ENCODE measurements at regions not wholly inside any gene's neighbourhood (a gene's known extent, or its start where the extent isn't known, plus 50 kb on each side); places are given as distances from the start of the nearest gene placed in this dataset.
"Not testable (repeated sequence)": the region's sequence is repeated elsewhere in the genome, so short reads cannot be mapped to it uniquely, and the experiment has no call there.

- H3K4me3 ChIP-seq (ENCODE audit: low read depth, low read length), result no peak overlapping the region
Measured at GRCh38 chr18:55763805-55764204, 175.8 kb upstream of the TCF4 start.

GRCh38 chr18:55763298-55763697 lies 175.3 kb upstream of the TCF4 start:
- H3K4me3 ChIP-seq (ENCODE audit: low read depth, low read length), result no peak overlapping the region

DNA sequence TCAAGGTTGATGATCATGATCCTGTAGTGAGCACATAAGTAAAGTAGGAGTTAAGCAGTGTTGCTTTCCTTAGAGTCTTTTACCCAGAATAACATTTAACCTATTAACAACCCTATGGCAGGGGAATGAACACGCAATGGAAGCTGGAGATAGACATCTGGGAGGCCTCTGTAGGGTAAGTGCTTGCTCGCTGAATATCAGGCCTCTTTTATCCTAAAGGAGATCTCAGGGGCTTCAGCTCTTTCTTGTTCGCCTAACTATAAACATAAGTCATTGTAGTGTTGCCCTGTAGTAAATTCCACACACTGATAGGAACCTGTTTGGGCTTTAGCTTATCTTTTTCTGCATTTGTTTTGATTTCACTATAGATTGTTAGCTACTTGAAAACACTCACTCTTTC lies 174.4 kb upstream of the TCF4 start:
- H3K4me3 ChIP-seq (ENCODE audit: low read depth, low read length), result no peak overlapping the region

DNA sequence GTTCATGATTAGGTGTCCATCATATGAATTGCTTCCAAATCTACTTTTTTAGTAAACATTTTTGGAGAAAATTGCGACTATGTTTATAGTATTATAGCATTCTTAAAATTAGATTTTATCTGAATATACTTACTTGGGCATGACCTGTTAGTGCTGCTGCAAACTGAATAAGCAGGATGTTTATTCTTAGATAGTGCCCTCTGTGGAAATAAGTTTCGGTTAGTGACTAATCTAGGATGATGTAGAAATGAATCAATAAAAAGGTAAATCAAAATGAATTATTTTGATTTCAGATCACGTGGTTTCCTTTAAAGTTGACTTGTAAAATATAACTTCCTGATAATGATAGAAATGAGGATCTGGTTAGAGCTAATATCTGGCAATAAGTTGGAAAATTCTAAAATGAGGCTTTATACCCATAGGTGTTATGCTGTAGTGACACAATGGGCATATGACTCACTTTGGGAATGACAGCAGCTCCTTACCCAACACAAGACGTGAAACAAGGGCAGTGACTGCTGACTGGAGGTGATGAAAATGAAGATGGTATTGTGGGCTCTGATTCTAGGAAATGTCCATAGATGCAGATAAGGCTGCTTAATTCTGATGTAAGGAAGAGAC lies 165.8 kb upstream of the TCF4 start:
- H3K4me3 ChIP-seq (ENCODE audit: low read depth, low read length), result no peak overlapping the region

- no peak overlapping the region for H3K4me3 ChIP-seq (ENCODE audit: low read depth, low read length)
Measured at GRCh38 chr18:55751476-55751875, 163.5 kb upstream of the TCF4 start.

DNA sequence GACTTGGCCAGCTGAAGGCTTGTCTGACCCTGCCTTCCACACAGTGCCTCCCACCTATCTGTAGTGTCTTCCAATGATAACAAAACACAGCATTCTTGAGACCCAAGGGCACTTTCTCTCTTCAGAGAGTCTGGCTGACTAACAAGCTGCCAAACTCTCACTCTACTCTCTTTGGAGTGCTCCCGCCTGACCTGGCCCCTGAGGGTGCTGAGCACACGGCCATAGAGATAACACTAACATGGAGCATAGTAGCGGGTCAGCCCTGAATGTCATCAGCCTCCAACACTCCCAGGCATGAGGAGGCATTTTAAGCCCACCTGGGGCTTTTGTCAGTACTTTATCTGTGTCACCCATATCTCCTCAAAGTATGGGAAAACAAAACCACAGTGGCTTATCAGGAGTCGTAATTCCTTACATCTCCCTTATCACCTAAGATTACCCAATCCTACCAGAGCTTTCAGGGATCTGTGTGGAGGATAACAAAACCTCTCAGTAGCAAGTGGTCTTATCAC lies 160.3 kb upstream of the TCF4 start:
- no peak overlapping the region for H3K4me3 ChIP-seq (ENCODE audit: low read depth, low read length)

- H3K4me3 ChIP-seq (ENCODE audit: low read depth, low read length), result no peak overlapping the region
Measured at GRCh38 chr18:55744206-55744605, 156.2 kb upstream of the TCF4 start.

- H3K4me3 ChIP-seq (ENCODE audit: low read depth, low read length), result no peak overlapping the region
Measured at GRCh38 chr18:55743736-55744135, 155.7 kb upstream of the TCF4 start.

DNA sequence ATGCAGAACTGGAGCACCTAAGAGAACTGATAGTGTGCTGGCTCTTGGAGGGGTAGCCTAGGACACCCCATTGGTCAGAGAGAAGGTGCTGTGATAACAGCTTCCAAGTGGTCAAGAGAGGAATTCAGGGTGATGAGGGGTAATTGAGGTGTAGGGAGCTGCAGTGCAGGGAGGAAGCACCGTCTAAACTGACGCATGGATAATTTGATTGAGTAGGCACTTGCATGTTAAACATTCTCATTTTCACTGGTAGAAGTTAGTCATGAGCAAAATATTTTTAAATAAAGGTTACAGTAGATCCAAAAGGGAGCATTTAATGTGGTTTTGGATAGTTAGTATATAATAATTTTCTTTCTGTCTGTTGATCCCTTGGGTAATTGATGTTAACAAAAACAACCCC lies 155.1 kb upstream of the TCF4 start:
- H3K4me3 ChIP-seq (ENCODE audit: low read depth, low read length), result no peak overlapping the region

- no peak overlapping the region for H3K4me3 ChIP-seq (ENCODE audit: low read depth, low read length)
Measured at GRCh38 chr18:55739488-55739887, 151.5 kb upstream of the TCF4 start.

DNA sequence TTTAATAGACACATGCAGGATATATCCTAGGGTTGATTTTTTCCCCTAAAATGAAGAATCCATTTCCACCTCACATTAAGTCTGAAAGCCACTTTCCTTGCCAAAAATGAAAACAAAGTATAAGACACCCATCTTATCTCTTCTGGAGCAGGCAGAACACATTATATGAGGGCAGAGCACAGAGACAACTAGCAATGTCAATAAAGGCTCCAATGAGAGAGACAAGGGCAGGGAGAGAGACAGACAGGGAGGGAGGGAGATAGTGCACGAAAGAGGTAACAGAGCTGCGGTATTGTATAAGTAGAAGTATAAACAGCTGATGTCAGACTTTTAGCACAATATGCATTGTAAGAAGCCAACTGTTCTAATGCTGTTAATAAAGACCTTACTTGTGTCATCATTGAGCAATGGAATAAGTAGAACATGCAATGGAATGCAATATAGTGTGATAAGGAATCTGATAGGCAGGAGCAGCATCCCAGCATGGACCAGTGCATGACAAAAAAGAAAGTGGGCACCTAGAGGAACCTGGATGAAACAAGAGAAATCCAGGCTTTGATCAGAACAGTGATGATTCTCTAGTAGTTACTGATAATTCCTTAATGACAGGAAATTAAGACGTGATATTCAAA lies 150.6 kb upstream of the TCF4 start:
- no peak overlapping the region for H3K4me3 ChIP-seq (ENCODE audit: low read depth, low read length)

GRCh38 chr18:55737781-55738468 lies 149.9 kb upstream of the TCF4 start:
- no peak overlapping the region for H3K4me3 ChIP-seq (ENCODE audit: low read depth, low read length)

GRCh38 chr18:55737266-55737665 lies 149.3 kb upstream of the TCF4 start:
- no peak overlapping the region for H3K4me3 ChIP-seq (ENCODE audit: low read depth, low read length)

DNA sequence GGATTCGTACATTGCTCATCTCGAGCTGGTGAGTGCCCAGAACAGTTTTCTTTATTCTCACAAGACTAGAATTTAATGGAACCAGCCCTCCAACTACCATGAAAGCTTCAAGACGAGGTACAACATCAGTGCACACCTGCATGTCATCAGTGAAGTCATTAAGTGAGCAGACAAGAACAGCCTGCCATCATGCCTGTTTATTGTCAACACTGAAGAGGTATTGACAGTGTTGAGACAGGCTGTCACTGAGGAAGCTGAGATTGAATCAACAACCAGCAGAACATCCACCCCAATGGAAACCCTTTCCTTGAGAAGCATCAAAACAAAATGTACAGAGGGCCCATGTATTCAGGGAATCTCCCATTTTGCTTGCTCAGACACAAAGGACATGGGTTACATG lies 148.0 kb upstream of the TCF4 start:
- H3K4me3 ChIP-seq (ENCODE audit: low read depth, low read length), result no peak overlapping the region

- no peak overlapping the region for H3K4me3 ChIP-seq (ENCODE audit: low read depth, low read length)
Measured at GRCh38 chr18:55735199-55735855, 147.3 kb upstream of the TCF4 start.

DNA sequence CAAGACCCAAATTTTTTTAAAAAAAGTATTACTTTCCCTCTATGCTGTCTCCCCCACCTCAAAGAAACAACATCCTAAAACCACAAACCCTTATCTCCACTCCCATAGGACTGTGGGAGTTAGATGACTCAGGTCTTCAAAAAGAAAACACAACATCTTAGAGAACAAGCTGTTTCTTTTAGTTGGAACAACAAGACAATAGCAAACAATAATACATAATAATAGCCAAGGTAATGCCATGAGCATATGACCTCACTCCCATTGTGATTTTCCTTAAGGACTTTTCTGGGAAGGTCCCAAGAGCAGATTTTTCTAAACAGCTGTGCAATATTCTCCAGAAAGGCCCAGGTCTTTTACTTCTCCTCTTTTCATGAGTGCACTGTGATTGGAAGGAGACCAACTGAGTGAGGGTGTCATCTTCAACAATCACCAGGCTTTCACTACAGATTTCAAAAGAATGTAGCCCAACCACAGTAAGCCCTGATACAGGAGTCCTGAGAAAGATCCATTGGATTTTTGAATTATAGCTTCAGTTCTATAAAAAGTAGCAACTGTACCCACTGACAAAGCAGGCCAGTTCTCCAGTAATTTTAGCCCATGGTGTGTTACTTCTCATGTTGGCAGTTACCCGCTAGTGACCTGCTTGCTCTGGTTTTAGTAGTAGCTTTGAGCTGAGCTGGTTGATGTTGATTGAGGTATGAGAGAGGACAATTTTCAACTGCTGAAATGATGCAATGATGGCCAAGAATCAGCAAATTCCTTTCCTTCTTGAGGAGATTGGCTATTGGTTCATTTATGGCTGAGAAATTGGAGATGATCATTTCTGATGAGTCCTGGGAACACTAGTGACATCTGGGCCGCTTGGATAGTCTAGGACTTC lies 144.5 kb upstream of the TCF4 start:
- no peak overlapping the region for H3K4me3 ChIP-seq (ENCODE audit: low read depth, low read length)

DNA sequence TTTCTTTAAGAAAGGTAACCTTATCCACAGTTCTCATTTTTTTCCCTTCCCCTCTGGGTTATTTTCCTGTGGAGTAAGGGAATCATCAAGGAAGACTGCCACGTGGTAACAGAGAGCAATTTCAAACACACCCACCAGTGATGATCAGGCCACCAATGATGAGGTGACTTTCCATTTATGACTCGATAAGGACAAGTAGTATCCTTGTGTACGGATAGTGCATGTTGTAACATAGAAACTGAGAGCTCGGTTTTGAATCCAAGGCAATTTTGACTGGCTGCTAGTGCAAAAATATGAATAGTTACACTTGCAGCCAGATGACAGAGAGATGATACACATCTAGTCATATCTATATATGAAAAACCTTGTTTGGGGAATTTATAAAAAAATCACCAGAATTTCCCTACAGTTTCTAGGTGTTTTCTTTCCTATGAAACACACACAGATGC lies 143.6 kb upstream of the TCF4 start:
- no peak overlapping the region for H3K4me3 ChIP-seq (ENCODE audit: low read depth, low read length)

GRCh38 chr18:55721006-55721405 lies 133.0 kb upstream of the TCF4 start:
- H3K4me3 ChIP-seq (ENCODE audit: low read depth, low read length), result not testable (repeated sequence)

DNA sequence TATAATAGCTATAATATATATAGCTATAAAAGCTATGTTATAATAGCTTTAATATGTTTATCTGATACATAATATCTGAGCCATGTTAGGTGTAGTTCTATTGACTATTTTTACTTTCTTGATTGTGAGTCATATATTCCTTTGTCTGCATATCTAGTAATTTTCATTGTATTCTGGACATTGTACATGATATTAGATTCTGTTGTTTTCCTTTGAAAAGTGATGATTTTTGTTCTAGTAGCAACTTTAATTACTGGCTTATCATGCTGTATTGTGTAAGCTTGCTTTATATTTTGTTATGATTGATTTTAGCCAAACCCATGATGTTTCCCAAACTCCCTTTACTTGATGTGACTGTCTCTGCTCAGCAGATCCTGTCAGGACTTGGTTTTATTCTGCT lies 125.7 kb upstream of the TCF4 start:
- no peak overlapping the region for H3K4me3 ChIP-seq (ENCODE audit: low read depth, low read length)

GRCh38 chr18:55706898-55707297 lies 118.9 kb upstream of the TCF4 start:
- H3K4me3 ChIP-seq (ENCODE audit: low read depth, low read length), result no peak overlapping the region
